ENCODE measurements at regions not wholly inside any gene's neighbourhood (a gene's known extent, or its start where the extent isn't known, plus 50 kb on each side); places are given as distances from the start of the nearest gene placed in this dataset.
A peak's percentile ranks its signal among the peaks of the same experiment; 100 is the strongest.
"Not testable (repeated sequence)": the region's sequence is repeated elsewhere in the genome, so short reads cannot be mapped to it uniquely, and the experiment has no call there.

DNA sequence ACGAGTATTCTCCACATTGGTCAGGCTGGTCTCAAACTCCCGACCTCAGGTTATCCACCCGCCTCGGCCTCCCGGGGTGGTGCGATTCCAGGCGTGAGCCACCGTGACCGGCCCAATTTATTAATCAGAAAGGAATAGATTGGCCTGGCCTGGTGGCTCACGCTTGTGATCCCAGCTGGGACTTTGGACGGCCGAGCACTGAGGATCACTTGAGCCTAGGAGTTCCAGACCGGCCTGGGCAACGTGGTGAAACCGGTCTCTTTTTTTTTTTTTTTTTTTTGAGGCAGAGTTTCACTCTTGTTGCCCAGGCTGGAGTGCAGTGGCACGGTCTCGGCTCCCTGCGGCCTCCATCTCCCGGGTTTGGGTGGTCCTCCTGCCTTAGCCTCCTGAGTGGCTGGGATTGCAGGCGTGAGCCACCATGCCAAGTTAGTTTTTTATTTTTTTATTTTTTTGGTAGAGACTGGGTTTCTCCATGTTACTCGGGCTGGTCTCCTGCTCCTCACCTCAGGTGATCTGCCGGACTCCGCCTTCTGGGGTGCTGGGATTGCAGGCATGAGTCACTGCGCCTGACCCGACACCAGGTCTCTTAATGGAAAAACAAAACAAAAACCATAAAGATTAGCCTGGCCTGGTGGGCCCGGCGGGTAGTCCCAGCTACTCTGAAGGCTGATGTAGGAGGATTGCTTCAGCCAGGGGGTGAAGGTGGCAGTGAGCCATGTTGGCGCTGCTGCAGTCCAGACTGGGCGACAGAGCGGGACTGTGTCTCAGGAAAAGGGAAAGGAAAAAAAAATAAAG, 141.0 kb downstream of the GOLGA6L22 start:
- DNase-seq (ENCODE audit: low spot score in 2 of 2); H3K36me3 Mint-ChIP-seq (ENCODE audit: insufficient read depth); H3K4me3 Mint-ChIP-seq; ATAC-seq (replicated peaks; ENCODE audit: extremely low read depth, poor library complexity, severe bottlenecking); H3K27me3 Mint-ChIP-seq; H3K9me3 Mint-ChIP-seq; H3K27ac Mint-ChIP-seq (ENCODE audit: low read depth); H3K4me1 Mint-ChIP-seq: not testable (repeated sequence)

GRCh38 chr15:22616976-22617375, 158.3 kb downstream of the GOLGA6L22 start:
- not testable (repeated sequence) for H3K4me1 Mint-ChIP-seq; DNase-seq (ENCODE audit: low spot score in 2 of 2); ATAC-seq (replicated peaks; ENCODE audit: extremely low read depth, poor library complexity, severe bottlenecking); H3K9me3 Mint-ChIP-seq; H3K27me3 Mint-ChIP-seq; H3K27ac Mint-ChIP-seq (ENCODE audit: low read depth); H3K36me3 Mint-ChIP-seq (ENCODE audit: insufficient read depth); H3K4me3 Mint-ChIP-seq

DNA sequence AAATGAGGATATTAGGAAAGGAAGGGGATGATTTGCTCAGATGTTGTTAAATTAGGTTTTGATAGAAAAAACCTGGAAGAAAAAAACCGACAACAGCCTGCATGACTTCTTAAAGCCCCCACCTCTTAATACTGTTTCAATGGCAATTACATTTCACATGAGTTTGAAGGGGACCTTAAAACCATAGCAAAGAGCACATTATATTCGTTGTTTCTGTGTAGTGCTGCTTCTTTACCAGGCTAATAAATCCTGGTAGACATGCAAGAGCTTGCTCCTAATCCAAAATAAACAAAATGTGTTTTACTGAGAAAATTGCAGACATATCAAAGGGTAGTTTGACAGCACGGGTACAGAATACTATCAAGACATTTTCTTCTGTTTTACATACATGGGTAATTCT, 154.7 kb upstream of the NIPA1 start:
- DNase-seq (ENCODE audit: low spot score in 2 of 2); H3K36me3 Mint-ChIP-seq (ENCODE audit: insufficient read depth); H3K9me3 Mint-ChIP-seq; H3K4me1 Mint-ChIP-seq; H3K27ac Mint-ChIP-seq (ENCODE audit: low read depth); H3K4me3 Mint-ChIP-seq; ATAC-seq (replicated peaks; ENCODE audit: extremely low read depth, poor library complexity, severe bottlenecking); H3K27me3 Mint-ChIP-seq: not testable (repeated sequence)

GRCh38 chr15:22639983-22640382, 146.5 kb upstream of the NIPA1 start:
- H3K27ac Mint-ChIP-seq (ENCODE audit: low read depth); H3K36me3 Mint-ChIP-seq (ENCODE audit: insufficient read depth); H3K9me3 Mint-ChIP-seq; H3K4me3 Mint-ChIP-seq; ATAC-seq (replicated peaks; ENCODE audit: extremely low read depth, poor library complexity, severe bottlenecking); H3K4me1 Mint-ChIP-seq; DNase-seq (ENCODE audit: low spot score in 2 of 2): not testable (repeated sequence)
- H3K27me3 Mint-ChIP-seq, result peaks cover 35% of the 10 kb centered on the region

DNA sequence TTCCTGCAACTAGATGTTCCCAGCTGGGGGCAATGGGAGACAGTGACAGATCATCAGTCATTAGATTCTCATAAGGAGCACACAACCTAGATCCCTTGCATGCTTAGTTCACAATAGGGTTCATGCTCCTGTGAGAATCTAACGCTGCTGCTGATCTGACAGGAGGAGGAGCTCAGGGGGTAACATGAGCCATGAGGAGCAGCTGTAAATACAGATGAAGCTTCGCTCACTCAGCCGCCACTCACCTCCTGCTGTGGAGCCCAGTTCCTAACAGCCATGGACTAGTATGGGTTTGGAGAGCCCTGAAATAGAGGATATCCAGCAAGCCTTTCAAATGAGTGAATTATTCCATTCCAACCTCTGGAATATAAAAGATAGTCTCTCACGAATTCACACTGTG, 137.0 kb upstream of the NIPA1 start:
- H3K4me3 Mint-ChIP-seq; H3K27ac Mint-ChIP-seq (ENCODE audit: low read depth); H3K4me1 Mint-ChIP-seq; H3K36me3 Mint-ChIP-seq (ENCODE audit: insufficient read depth); ATAC-seq (replicated peaks; ENCODE audit: extremely low read depth, poor library complexity, severe bottlenecking); H3K9me3 Mint-ChIP-seq; DNase-seq (ENCODE audit: low spot score in 2 of 2): not testable (repeated sequence)
- peaks cover 22% of the 10 kb centered on the region for H3K27me3 Mint-ChIP-seq

GRCh38 chr15:22651179-22651578, 135.3 kb upstream of the NIPA1 start:
- H3K27ac Mint-ChIP-seq (ENCODE audit: low read depth); DNase-seq (ENCODE audit: low spot score in 2 of 2); H3K9me3 Mint-ChIP-seq; H3K36me3 Mint-ChIP-seq (ENCODE audit: insufficient read depth); H3K4me3 Mint-ChIP-seq; ATAC-seq (replicated peaks; ENCODE audit: extremely low read depth, poor library complexity, severe bottlenecking); H3K4me1 Mint-ChIP-seq: not testable (repeated sequence)
- peaks cover 10% of the 10 kb centered on the region for H3K27me3 Mint-ChIP-seq

DNA sequence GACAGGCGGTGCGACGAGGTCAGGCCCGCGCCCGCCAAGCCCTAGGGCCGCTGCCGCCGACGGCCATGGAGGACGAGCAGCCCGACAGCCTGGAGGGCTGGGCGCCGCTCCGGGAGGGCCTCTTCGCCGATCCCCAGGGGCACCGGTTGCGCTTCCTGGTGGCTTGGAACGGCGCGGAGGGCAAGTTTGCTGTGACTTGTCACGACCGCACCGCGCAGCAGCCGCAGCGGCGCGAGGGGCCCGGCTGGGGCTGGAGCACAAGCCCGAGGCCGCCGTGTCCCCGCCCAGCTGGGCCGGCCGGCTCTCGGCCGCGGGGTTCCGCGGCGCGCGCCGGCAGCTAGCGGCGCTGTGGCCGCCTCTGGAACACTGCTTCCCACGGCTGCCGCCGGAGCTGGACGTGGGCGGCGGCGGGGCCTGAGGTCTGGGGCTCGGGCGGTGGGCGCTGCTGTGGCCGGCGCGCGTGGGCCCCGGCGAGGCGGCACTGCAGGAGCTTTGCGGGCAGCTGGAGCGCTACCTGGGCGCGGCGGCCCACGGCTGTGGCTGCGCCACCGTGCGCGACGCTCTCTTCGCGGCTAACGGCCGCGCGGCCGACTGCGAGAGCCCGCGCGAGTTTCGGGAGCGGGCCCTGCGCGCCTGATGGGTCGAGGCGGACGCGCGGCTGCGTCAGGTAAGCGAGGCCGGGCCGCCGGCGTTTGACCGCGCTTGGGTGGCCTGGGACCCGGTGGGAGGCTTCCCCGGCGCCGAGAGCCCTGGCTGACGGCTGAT, 122.0 kb upstream of the NIPA1 start:
- DNase-seq (ENCODE audit: low spot score in 2 of 2), result peak; percentile 16 to 25
- H3K27me3 Mint-ChIP-seq; H3K36me3 Mint-ChIP-seq (ENCODE audit: insufficient read depth); H3K4me1 Mint-ChIP-seq; H3K9me3 Mint-ChIP-seq: not testable (repeated sequence)
- peak overlapping the region; percentile 80 for H3K4me3 Mint-ChIP-seq
- H3K27ac Mint-ChIP-seq (ENCODE audit: low read depth), result peak overlapping the region; percentile 89
- peak; percentile 74 for ATAC-seq (replicated peaks; ENCODE audit: extremely low read depth, poor library complexity, severe bottlenecking)

GRCh38 chr15:22665059-22665702, 121.3 kb upstream of the NIPA1 start:
- H3K27me3 Mint-ChIP-seq; H3K36me3 Mint-ChIP-seq (ENCODE audit: insufficient read depth); H3K4me1 Mint-ChIP-seq; H3K9me3 Mint-ChIP-seq: not testable (repeated sequence)
- DNase-seq (ENCODE audit: low spot score in 2 of 2) (peak in 1 of 2 donors; percentile 10), ATAC-seq (replicated peaks; ENCODE audit: extremely low read depth, poor library complexity, severe bottlenecking) (peak; percentile 7)
- H3K4me3 Mint-ChIP-seq, result peak overlapping the region; percentile 80
- H3K27ac Mint-ChIP-seq (ENCODE audit: low read depth), result peak overlapping the region; percentile 89

GRCh38 chr15:22665711-22666110, 120.7 kb upstream of the NIPA1 start:
- H3K27me3 Mint-ChIP-seq; H3K36me3 Mint-ChIP-seq (ENCODE audit: insufficient read depth); H3K9me3 Mint-ChIP-seq; H3K4me1 Mint-ChIP-seq: not testable (repeated sequence)
- ATAC-seq (replicated peaks; ENCODE audit: extremely low read depth, poor library complexity, severe bottlenecking), result peak; percentile 34
- Mint-ChIP-seq H3K4me3 (peak overlapping the region; percentile 80), H3K27ac (ENCODE audit: low read depth) (peak overlapping the region; percentile 89)
- peak in 1 of 2 donors; percentile 10 for DNase-seq (ENCODE audit: low spot score in 2 of 2)

GRCh38 chr15:22684786-22685185, 101.7 kb upstream of the NIPA1 start:
- ATAC-seq (replicated peaks; ENCODE audit: extremely low read depth, poor library complexity, severe bottlenecking), result not testable (repeated sequence)

GRCh38 chr15:22699881-22700280, 86.6 kb upstream of the NIPA1 start:
- not testable (repeated sequence) for DNase-seq (ENCODE audit: low spot score in 2 of 2); H3K36me3 Mint-ChIP-seq (ENCODE audit: insufficient read depth); H3K4me1 Mint-ChIP-seq; H3K27ac Mint-ChIP-seq (ENCODE audit: low read depth); H3K4me3 Mint-ChIP-seq; ATAC-seq (replicated peaks; ENCODE audit: extremely low read depth, poor library complexity, severe bottlenecking); H3K27me3 Mint-ChIP-seq; H3K9me3 Mint-ChIP-seq

More at GRCh38 chr15:22684786-22685185, 101.7 kb upstream of the NIPA1 start:
- not testable (repeated sequence) for H3K27ac Mint-ChIP-seq (ENCODE audit: low read depth); DNase-seq (ENCODE audit: low spot score in 2 of 2); H3K36me3 Mint-ChIP-seq (ENCODE audit: insufficient read depth); H3K27me3 Mint-ChIP-seq; H3K4me1 Mint-ChIP-seq; H3K4me3 Mint-ChIP-seq; H3K9me3 Mint-ChIP-seq

GRCh38 chr15:22710831-22711341, 75.6 kb upstream of the NIPA1 start:
- peaks cover 38% of the 10 kb centered on the region for H3K27me3 Mint-ChIP-seq
- H3K4me3 Mint-ChIP-seq; ATAC-seq (replicated peaks; ENCODE audit: extremely low read depth, poor library complexity, severe bottlenecking): not testable (repeated sequence)

More at GRCh38 chr15:22710831-22711341, 75.6 kb upstream of the NIPA1 start:
- DNase-seq (ENCODE audit: low spot score in 2 of 2); H3K9me3 Mint-ChIP-seq; H3K36me3 Mint-ChIP-seq (ENCODE audit: insufficient read depth); H3K27ac Mint-ChIP-seq (ENCODE audit: low read depth); H3K4me1 Mint-ChIP-seq: not testable (repeated sequence)
